Middle frontal gyrus (tissue), 1 donor: ENCODE measurements at regions not wholly inside any gene's neighbourhood (a gene's known extent, or its start where the extent isn't known, plus 50 kb on each side); places are given as distances from the start of the nearest gene placed in this dataset.
"Not testable (repeated sequence)": the region's sequence is repeated elsewhere in the genome, so short reads cannot be mapped to it uniquely, and the experiment has no call there.

ENCODE experiments used
- DNase-seq: peaks from one replicate; pipeline ENCODE4 v3.0.0-alpha.2; 2015; ENCODE audit warnings: low spot score; ENCODE audit errors: extremely low spot score

DNA sequence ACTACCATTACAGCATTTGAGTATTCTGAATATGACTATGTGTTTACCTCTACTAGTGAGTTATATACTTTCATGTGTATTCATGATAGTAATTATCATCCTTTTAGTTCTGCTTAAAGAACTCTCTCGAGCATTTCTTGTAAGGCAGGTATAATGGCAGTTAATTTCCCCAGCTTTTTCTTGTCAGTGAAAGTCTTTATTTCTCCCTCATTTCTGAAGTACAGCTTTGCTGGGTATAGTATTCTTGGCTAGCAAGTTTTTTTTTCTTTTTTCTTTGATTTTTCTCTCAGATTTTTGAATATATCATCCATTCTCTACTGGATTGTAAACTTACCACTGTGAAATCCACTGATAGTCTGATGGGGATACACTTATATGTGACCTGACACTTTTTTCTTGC lies 165.9 kb upstream of the ARHGAP5 start:
- no peak for DNase-seq

DNA sequence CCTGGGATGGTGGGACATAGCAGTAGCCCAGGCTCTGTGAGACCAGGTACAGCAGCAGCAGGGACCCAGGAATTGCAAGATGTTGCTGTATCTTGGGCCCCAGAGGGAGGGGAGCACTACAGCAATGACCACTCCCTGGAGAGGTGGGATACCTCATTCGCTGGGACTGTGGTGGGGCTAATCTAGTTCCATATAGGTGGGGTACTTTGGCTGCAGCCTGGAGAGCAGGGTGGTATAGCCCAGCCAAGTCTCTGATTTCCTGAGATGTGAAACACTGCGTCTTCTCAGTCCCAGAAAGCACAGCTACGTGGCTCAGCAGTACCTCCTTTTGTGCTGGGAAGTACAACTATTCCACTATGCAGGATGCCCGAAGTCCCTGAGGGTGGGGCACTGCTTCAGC lies 163.7 kb upstream of the ARHGAP5 start:
- no peak for DNase-seq

DNA sequence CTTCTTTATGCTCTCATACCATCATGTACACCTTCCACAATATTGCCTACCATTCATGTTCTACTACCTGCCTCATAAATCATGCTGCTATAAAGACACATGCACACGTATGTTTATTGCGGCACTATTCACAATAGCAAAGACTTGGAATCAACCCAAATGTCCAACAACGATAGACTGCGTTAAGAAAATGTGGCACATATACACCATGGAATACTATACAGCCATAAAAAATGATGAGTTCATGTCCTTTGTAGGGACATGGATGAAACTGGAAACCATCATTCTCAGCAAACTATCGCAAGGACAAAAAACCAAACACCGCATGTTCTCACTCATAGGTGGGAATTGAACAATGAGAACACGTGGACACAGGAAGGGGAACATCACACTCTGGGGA lies 158.8 kb upstream of the ARHGAP5 start:
- not testable (repeated sequence) for DNase-seq

DNA sequence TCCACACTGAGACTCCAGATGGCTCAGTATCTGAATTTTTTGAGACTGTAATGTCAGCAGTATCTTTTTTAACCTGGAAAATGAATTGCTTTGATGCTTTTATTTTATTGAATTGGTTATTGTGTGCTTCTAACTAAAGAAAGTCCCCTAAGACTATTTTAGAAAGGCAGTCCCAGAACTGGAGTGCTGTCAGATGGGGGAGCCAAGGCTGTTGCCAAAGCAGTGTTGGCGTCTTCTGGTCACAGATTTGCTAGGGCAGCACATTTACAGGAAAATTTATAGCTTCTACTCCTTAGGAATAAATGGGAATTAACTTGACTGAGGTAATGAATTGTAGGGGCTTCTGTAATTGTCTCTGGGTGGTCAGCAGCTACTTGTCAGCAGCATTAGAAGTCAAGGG lies 157.1 kb upstream of the ARHGAP5 start:
- no peak for DNase-seq

DNA sequence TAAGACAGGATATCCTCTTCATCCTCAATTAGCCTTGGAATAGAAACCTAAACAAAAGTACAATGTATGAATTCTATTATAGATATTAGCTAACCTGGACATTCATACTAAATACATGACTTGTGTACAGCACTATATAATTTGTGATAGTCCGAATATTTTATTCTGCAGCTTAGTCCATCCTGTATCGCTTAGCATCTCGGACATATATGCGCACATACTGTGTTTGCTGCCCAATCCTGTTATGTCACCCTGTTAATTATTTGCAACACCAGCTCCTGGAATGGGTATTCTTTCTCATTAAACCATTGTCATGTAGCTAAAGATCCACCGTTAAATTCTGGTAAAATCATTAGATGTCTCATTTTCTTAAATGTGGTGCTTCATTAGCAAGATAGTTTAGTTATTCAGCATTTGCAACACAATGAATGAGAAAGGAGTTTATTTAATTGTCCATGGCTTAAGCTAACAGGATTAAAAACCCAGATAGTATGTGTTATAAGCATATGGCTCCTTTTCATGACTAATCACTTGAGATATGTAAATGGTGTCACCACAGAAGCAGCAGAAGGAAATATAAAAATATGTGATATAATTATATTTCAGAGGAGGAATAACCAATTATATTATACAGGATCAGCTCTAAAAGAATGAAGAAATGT lies 156.0 kb upstream of the ARHGAP5 start:
- no peak for DNase-seq

DNA sequence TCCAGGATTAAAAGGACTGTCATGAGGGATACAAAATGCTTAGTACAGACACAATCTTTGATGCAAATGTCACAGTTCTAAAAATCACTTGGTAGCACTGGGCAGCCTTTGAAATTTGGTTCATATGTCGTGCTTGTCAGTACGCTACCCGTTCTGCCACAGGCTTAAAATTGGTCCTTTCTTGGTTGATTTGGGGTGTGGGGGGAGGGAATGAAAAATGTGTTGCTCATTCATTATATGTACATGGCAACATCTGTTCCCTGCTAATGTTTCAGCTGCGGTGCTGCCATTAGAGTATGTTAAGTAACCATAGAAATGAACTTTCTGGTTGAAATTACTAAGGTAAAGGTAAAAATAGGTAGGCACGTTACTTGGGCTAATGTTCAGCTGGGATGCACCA lies 155.4 kb upstream of the ARHGAP5 start:
- DNase-seq, result no peak

DNA sequence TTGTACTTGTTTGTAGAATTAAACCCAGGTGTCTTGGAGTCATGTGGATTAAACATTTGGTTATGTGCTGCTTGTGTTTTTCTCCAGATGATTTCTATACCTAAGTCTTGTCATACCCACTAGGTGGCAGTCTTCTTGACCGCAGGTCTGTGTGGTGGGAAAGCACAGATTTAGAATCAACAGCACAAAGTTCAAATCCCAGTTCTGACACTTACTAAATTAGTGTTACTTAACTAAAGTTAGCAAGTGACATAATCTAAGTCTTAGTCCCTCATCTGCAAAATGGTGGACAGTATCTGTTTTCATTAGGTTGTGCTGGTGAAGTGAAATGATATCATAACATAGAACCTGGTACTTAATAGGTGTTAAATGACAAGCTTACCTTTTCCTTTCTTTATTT lies 151.0 kb upstream of the ARHGAP5 start:
- no peak for DNase-seq

DNA sequence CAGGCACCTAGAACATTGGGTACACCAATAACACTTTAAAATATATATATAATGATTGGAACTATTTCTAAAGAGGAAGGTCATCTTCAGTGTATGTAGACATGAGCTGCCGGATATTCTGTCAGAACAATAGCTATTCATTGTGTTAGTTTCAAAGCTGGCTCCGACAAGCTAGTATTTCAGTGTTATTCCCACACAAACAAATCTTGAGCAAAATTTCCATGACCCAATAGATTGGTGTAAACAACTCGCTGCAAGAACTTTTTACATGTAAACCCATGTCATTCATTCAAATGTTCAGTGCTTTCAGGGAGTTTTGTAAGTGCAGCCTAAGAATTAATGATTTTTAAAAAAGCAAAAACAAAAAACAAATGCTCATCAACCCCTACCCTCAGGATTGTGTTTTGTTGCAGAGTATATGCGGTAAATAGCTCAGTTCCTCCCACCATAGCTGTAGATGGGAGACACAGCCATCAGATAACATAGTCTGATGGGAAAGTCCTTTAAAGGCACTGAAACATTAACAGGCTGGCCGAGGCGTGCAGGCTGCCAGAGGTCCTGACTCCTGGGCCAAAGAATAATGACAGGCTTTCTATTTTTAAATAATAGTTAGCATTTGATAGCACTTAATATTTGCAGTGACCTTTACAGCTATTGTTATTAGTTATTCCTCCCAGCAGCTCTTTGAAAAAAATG lies 150.3 kb upstream of the ARHGAP5 start:
- DNase-seq, result no peak

DNA sequence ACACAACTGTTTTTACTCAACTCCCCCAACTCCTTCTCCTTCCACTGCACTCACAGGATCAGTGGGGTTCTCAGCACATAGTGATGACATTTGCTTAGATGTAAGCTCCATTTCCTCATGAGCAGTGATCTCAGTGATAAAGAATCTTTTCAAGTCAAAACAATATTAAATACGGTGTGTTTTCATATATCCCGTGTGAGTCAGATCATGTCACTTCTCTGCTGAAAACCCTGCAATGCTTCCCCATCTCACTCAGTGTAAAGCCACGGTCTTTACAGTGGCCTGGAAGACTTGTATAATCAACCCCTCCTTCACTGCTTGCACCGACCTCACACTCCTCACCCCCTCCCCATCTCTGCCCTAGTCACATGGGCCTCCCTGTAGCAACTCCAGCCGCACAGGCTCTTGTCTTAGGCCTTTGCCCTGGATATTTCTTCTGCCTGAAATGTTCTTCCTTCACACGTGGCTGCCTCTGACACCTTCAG lies 149.7 kb upstream of the ARHGAP5 start:
- DNase-seq, result no peak

DNA sequence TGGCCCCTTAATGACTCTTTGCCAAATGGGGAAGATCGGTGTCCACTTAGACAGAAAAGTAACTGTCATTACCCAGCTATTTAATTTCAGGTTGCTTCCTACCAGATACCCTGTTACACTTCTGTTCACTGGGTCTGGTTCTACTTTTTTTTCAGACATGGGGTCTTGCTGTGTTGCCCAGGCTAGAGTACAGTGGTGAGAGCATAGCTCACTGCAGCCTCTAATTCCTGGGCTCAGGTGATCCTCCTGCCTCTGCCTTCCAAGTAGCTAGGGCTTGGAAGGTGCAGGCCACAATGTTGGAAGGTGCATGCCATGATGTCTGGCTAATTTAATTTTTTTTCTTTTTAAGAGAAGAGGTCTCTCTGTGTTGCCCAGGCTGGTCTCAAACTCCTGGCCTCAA lies 147.0 kb upstream of the ARHGAP5 start:
- no peak for DNase-seq

DNA sequence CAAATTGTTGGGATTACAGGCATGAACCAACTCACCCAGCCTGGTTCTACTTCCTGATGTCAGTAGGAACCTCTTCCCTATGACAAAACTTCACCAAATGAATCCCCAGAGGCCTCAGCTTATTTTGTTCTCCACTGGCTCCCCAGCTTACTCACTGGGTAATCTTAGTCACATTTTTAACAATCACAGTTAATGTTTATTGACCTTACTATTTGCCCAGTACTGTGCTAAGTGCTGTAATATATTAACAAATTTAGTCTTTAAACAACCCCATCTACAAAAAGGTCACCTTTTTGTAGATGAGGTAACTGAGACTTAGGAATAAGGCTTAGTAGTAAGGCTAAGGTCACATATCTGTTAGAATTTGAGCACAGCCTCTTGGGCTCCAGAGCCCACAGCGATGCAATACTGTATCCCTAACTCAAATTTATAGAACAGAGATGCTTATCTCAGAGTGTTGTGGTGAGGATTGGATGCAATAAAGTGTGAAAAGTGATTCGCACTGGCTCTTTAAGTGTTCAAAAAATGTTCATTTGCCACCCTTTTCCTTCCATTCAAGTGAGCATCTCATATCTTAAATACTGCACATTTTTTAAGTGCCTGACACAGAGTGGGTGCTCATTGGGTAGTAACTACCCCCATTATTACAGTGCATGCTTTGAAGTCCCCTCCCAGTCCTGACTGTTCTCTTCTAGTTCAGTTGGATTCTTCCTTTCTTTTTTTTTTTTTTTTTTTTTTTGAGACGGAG lies 146.4 kb upstream of the ARHGAP5 start:
- DNase-seq, result no peak

DNA sequence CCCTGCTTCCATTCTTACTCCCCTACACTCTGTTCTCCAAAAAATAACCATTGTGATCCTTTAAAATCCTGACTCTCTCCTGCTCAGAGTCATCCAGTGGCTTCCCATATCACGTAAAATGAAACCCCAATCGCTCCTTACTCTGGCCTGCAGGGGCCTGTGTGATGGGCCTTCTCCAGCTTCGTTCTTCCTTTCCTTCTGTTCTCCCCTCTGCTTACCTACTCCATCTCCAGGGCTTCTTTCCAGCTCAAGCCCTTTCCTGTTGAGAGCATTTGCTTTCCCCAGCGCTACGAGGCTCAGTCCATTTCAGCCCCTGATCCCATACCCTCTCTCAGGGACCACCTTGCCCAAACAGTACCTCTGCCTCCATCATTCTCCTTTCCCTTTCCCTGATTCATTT lies 144.4 kb upstream of the ARHGAP5 start:
- no peak for DNase-seq

DNA sequence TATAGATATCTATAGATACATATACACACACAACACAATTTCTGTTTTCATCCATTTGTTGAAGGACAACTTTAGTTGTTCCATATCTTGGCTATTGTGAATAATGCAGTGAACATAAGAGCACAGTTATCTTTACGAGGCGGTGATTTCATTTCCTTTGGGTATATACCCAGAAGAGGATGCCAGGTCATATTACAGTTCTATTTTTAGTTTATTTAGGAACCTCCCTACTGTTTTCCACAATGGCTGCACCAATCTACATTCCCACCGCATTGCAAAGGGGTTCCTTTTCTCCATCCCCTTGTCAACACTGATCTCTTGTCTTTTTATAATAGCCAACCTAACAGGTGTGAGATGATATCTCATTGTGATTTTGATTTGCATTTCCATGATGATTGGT lies 143.4 kb upstream of the ARHGAP5 start:
- DNase-seq, result no peak

DNA sequence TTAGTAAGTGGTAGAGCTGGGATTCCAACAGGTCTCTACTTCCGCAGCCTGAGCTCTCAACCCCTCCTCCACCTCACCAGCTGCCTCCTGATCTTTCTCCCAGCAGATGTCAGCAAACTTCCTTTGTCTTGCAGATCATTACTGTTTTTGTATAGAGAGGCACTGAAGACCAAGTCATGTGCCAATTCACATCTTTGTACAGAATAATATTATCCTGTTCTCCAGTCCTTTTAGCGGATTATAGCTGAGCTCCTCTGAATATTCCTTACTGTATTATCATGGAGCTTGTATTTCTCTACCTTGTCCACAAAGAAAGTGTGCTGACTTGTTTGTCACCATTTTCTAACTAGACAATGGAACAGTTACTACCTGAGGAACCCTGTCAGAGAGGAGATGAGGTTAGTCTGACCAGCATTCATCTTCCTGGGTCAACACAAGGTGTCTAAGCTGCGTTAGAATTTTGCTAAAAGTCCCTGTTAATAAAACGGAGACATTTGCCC lies 142.3 kb upstream of the ARHGAP5 start:
- no peak for DNase-seq

DNA sequence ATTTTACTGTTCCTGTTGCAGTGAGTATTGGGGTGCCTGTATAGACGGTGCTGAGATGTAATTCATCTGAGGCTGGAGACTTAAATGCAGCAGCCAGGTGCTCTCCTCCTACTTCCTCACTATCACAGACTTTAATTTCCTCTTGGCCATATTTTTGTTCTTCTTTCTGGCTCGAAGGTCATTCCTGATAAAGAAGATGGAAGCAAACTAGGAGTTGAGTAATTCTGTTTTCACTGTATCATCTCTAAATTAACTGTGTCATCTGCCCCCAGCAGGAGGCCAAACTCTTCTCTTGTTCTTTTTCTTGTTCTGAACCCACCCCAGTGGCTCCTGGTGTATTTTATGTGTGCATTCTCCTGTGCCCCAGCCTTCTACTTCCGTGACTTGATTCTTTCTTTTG lies 141.7 kb upstream of the ARHGAP5 start:
- DNase-seq, result no peak

DNA sequence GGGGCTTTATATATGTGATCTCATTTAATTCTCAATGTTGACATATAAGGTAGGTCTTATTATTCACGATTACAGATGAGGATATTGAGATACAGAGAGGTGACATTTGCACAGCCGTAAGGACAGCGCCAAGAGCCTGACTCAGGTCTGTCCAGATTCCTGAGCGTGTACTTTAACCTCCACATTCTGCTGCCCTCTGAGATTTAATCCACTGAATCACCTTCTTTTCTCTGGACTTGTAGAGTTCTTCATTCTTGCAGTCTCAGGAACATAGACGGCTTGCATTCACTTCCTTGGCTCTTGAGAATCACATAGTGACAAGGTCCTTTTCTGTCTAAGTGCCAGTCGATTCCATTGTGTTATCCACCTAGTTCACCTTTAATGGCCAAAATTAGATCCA lies 141.0 kb upstream of the ARHGAP5 start:
- no peak for DNase-seq

DNA sequence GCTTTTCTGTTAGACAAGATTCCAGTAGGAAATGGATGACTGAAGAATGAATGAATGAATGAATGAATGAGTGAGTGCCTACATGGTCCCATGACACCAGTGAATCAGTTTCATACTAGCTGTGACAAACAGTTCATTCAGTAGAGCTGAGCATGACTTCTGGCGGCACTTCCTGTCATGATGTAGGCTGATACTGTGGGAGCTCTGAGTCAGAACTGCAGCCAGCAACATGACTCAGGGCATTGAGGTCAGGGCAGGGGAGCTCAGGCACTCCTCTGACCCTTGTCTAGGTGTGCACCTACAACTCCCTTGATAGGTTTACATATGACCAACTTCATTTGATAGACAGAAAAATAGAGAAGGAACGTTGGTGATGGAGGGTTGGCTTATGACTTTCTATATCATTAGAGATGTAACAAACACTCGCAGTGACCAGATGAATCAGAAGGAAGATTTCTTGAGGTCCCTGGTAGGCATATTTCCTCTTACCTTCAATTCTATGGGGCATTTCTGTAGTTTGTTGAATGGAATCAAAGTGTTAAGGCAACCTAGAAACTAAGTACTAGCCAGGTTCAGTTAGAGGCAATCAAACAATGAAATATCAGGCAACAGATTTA lies 139.3 kb upstream of the ARHGAP5 start:
- DNase-seq, result no peak

DNA sequence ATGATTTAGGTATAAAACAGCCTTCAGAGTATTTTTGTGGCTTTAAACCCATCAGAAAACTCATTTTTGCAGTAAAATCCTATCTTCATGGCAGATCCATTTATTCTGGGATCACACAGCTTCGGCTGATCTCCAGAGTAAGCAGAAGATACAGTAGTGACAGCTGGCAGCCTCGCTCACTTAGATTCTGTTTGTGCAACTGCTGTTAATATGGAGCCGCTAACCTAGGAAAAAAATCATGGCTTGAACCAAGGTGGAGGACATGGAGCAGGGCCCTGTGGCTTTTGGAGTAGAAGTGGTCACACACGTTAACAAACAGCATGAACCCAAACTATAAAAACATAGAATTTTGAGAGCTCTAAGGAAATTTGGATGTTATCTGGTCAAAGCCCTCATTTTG lies 137.2 kb upstream of the ARHGAP5 start:
- DNase-seq, result no peak

DNA sequence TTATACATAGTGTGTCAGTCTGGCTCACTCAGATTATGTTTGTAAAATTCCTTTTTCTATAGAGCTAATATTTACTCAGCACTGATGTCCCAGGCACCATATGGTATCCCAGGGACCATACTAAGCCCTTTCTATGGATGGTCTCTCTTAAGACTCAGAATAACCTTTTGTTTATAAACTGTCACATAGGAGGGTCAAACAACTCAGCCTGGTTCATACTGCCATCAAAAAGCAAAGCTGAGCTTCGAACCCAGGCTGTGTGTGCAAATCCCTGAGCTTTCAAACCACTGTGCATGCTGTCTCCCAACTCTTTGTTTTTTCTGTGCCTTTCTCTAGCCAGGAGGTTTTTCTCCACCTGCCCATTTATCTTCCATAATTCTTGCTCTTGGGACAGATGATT lies 135.6 kb upstream of the ARHGAP5 start:
- no peak for DNase-seq

DNA sequence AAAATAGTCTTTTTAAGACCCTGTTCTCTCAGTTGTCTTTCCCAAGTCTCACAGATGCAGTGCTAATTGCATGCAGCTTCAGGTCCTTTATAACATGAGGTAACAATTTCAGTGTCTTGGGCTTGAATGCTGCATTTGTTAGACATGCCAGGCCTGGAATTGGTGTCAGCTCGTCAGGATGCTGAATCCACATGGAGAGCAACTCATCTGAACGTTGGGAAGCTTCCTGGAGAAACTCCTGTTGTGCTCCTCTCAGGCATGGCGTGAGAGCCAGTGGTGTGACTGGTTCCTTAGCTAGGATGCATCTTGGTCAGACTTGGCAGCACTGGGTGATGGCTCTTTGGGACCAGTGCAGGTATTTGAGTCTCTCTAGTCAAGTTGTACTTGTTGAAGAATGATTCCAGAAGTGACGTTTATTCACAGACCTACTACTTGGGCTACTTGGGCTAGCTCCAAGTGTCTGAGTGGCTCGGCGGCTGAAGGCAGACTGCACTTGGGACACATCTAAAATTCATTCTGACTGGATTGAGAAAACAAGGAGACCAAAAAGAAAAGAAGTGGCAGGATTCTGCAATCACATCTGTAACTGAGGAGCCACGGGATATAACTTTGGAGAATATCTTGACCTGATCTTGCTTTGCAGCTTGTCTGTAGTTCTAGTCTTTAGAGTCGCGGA lies 134.8 kb upstream of the ARHGAP5 start:
- no peak for DNase-seq

DNA sequence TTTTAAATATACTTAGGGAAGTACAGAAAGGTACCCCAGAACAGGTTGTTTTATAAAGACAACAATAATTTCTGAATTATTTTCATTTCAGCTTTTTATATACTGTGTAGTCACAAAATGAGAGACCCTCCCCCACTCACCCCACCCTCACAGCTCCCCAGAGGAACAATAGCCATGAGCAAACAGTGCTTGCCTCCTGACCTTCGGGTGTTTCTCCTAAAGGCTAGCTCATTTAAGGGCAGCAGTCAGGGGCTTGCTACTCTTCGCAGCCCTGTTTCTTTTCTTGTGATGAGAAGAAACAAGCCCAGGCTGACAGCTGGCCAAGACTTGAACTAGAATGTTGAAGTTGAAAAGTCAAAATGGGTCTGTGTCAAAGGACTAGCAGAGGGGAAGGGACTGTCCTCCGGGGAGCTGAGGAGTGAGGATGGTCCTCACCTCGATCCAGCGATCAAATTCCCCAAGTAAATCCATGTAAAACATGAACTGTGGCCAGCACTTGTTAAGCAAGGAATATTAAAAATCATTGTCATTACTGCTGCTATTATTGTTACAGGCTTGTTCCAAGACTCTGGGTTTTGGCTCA lies 133.8 kb upstream of the ARHGAP5 start:
- no peak for DNase-seq
